Spleen (tissue), 11 donors: ENCODE measurements at regions not wholly inside any gene's neighbourhood (a gene's known extent, or its start where the extent isn't known, plus 50 kb on each side); places are given as distances from the start of the nearest gene placed in this dataset.

ENCODE experiments used
- DNase-seq: peaks from one replicate; pipeline ENCODE4 v3.0.0-alpha.2; 2020
- H3K27ac ChIP-seq, 8 donors: fragments of 200-600 bp; sonication (generic) in 7 of 8; 1 replicate in 4 of 8; 2 replicates in 4 of 8; pipeline versions ENCODE4 v1.5.0 to v1.8.0; 2016 to 2021; ENCODE audit warnings: inconsistent platforms in 4 of 8, mild to moderate bottlenecking in 4 of 8, moderate library complexity in 1 of 8
- H3K27me3 ChIP-seq, 7 donors: fragments of 200-600 bp; sonication (generic) in 6 of 7; replicated peaks in 1 of 7; 1 replicate in 4 of 7; 2 replicates in 3 of 7; pipeline versions ENCODE4 v1.5.0 to v1.8.0; 2016 to 2021; ENCODE audit warnings: inconsistent platforms in 3 of 7, mild to moderate bottlenecking in 1 of 7
- H3K36me3 ChIP-seq, 6 donors: fragments of 200-600 bp; sonication (generic) in 5 of 6; 1 replicate in 4 of 6; 2 replicates in 2 of 6; pipeline versions ENCODE4 v1.5.0 to v1.8.0; 2016 to 2021; ENCODE audit warnings: inconsistent platforms in 2 of 6
- H3K4me1 ChIP-seq, 6 donors: fragments of 200-600 bp; sonication (generic) in 5 of 6; 1 replicate in 3 of 6; 2 replicates in 3 of 6; pipeline versions ENCODE4 v1.5.0 to v1.8.0; 2016 to 2021; ENCODE audit warnings: inconsistent platforms in 3 of 6
- H3K4me3 ChIP-seq, 8 donors: fragments of 200-600 bp; sonication (generic) in 7 of 8; 1 replicate in 4 of 8; 2 replicates in 4 of 8; pipeline versions ENCODE4 v1.5.0 to v1.8.0; 2016 to 2021; ENCODE audit warnings: inconsistent platforms in 4 of 8, mild to moderate bottlenecking in 4 of 8, moderate library complexity in 2 of 8
- H3K9me3 ChIP-seq, 8 donors: fragments of 200-600 bp; sonication (generic) in 7 of 8; 1 replicate in 4 of 8; 2 replicates in 4 of 8; pipeline versions ENCODE4 v1.5.0 to v1.8.0; 2016 to 2021; ENCODE audit warnings: inconsistent platforms in 4 of 8
- CTCF ChIP-seq, 11 experiments: fragments of 200-600 bp in 7 of 11; fragments of 450-650 bp in 4 of 11; sonication (generic) in 4 of 11; IDR thresholded peaks in 8 of 11; conservative IDR thresholded peaks in 3 of 11; 1 replicate in 7 of 11; 2 replicates in 4 of 11; pipeline versions ENCODE4 v1.4.0 to v1.8.0; 2016 to 2021; ENCODE audit warnings: antibody characterized with exemption in 11 of 11, inconsistent platforms in 4 of 11, mild to moderate bottlenecking in 1 of 11
- POLR2A ChIP-seq, 3 donors: fragments of 450-650 bp; IDR thresholded peaks; one replicate each; pipeline ENCODE4 v1.5.1; 2017; ENCODE audit warnings: antibody characterized with exemption in 3 of 3, mild to moderate bottlenecking in 1 of 3
- POLR2AphosphoS5 ChIP-seq, 3 donors: sonication (generic); formaldehyde crosslinking; IDR thresholded peaks; one replicate each; pipeline ENCODE4 v1.5.1; 2017; ENCODE audit warnings: antibody characterized with exemption in 3 of 3
- WGBS, 5 donors: extraction: QIAGEN DNeasy Blood & Tissue Kit in 3 of 5; methylation state at CpG; one replicate each; pipeline versions ENCODE4 v1.1.5 to v1.1.7; 2013 to 2018; 5-methylcytosine and 5-hydroxymethylcytosine counted together
- intact Hi-C: fragments of 100-400 bp; cut with DNase I; formaldehyde crosslinking; loops from one replicate; pipeline ENCODE4 v1.15.0; 2023; ENCODE audit warnings: low total_unique reads
- donor health status: healthy with polysubstance abuse.
- donor health status: DM: no; HTN: no; CAD: no; lungs with moderate emphysema.
- donor health status: DM: no; HTN: no; CAD: no.
- donor health status: Bipolar disorder and iron deficiency.
- donor health status: healthy.
- donor health status: DM: no; HTN: no; CAD: no.
- donor health status: DM: yes; HTN: yes; CAD: no.

GRCh38 chr14:51176839-51177238, 63.2 kb upstream of the TMX1 start:
- no peak for TF ChIP-seq POLR2AphosphoS5 (IDR thresholded peaks at IDR 0.05)
- TF ChIP-seq POLR2A (IDR thresholded peaks at IDR 0.05): no peak
- TF ChIP-seq CTCF (IDR thresholded peaks at IDR 0.05 in 8 of 11, conservative IDR thresholded peaks at IDR 0.05 in 3 of 11): no peak
- Histone ChIP-seq H3K4me3 (no peak overlapping the region), H3K27ac (no peak overlapping the region), H3K4me1 (peaks cover 0 to 6% (median 0%) of the 10 kb centered on the region in 6 donors), H3K36me3 (no peaks in the 10 kb centered on the region), H3K9me3 (peaks cover 0 to 2% (median 0%) of the 10 kb centered on the region in 8 donors), H3K27me3 (peaks cover 0 to 4% (median 0%) of the 10 kb centered on the region in 7 donors)
- intact Hi-C loops: no loop called here
- 56 to 76% (median 72%) methylated on average over 4 of the region's 4 CpGs for WGBS, 5 donors
- DNase-seq: no peak

GRCh38 chr14:51180577-51180976, 59.5 kb upstream of the TMX1 start:
- H3K4me1 ChIP-seq: peaks cover 0 to 6% (median 0%) of the 10 kb centered on the region in 6 donors
- WGBS, 5 donors: 59 to 69% (median 61%) methylated on average over 9 of the region's 9 CpGs
- no peak for DNase-seq
- no peaks in the 10 kb centered on the region for H3K36me3 ChIP-seq
- H3K27ac ChIP-seq: no peak overlapping the region
- peak overlapping the region in 1 of 8 donors; percentile 25 for H3K4me3 ChIP-seq
- peaks cover 0 to 2% (median 0%) of the 10 kb centered on the region in 8 donors for H3K9me3 ChIP-seq
- no peaks in the 10 kb centered on the region for H3K27me3 ChIP-seq
- intact Hi-C loops: no loop called here
- TF ChIP-seq CTCF (IDR thresholded peaks at IDR 0.05 in 8 of 11, conservative IDR thresholded peaks at IDR 0.05 in 3 of 11) (no peak), POLR2A (IDR thresholded peaks at IDR 0.05) (no peak), POLR2AphosphoS5 (IDR thresholded peaks at IDR 0.05) (no peak)

- no peaks in the 10 kb centered on the region for H3K27me3 ChIP-seq
- H3K9me3 ChIP-seq: peaks cover 0 to 2% (median 0%) of the 10 kb centered on the region in 8 donors
- H3K4me1 ChIP-seq: peaks cover 0 to 6% (median 0%) of the 10 kb centered on the region in 6 donors
- no peak for DNase-seq
- 78 to 94% (median 82%) methylated on average over 3 of the region's 3 CpGs for WGBS, 5 donors
- no peak for TF ChIP-seq CTCF (IDR thresholded peaks at IDR 0.05 in 8 of 11, conservative IDR thresholded peaks at IDR 0.05 in 3 of 11)
- no peak for TF ChIP-seq POLR2A (IDR thresholded peaks at IDR 0.05)
- no peak for TF ChIP-seq POLR2AphosphoS5 (IDR thresholded peaks at IDR 0.05)
- no peaks in the 10 kb centered on the region for H3K36me3 ChIP-seq
- no peak overlapping the region for H3K27ac ChIP-seq
- intact Hi-C loops: no loop called here
- H3K4me3 ChIP-seq: no peak overlapping the region
Observed at GRCh38 chr14:51182131-51182565, 57.9 kb upstream of the TMX1 start.

GRCh38 chr14:51185180-51185579, 54.9 kb upstream of the TMX1 start:
- intact Hi-C loops: no loop called here
- H3K9me3 ChIP-seq: no peaks in the 10 kb centered on the region
- H3K4me3 ChIP-seq: no peak overlapping the region
- TF ChIP-seq CTCF (IDR thresholded peaks at IDR 0.05 in 8 of 11, conservative IDR thresholded peaks at IDR 0.05 in 3 of 11): no peak
- no peak for TF ChIP-seq POLR2AphosphoS5 (IDR thresholded peaks at IDR 0.05)
- no peak for TF ChIP-seq POLR2A (IDR thresholded peaks at IDR 0.05)
- H3K36me3 ChIP-seq: no peaks in the 10 kb centered on the region
- no peak overlapping the region for H3K27ac ChIP-seq
- no peaks in the 10 kb centered on the region for H3K27me3 ChIP-seq
- 54 to 78% (median 70%) methylated on average over 3 of the region's 3 CpGs for WGBS, 5 donors
- DNase-seq: no peak
- H3K4me1 ChIP-seq: peaks cover 0 to 2% (median 0%) of the 10 kb centered on the region in 6 donors
